K562 (cell line): ENCODE measurements at regions not wholly inside any gene's neighbourhood (a gene's known extent, or its start where the extent isn't known, plus 50 kb on each side); places are given as distances from the start of the nearest gene placed in this dataset.

ENCODE experiments used
- CBFA2T3 ChIP-seq: fragments of 450-650 bp; IDR thresholded peaks from 2 replicates; pipeline ENCODE4 v1.6.1; 2017
- CCAR2 ChIP-seq: fragments of 200-400 bp; formaldehyde crosslinking; IDR thresholded peaks from 2 replicates; pipeline ENCODE4 v1.6.1; 2017; ENCODE audit warnings: mild to moderate bottlenecking, low read depth, low read length
- ELK3 ChIP-seq: fragments of 450-650 bp; formaldehyde crosslinking; IDR thresholded peaks from 2 replicates; pipeline ENCODE4 v1.4.0; 2020; ENCODE audit warnings: mild to moderate bottlenecking
- FIP1L1 ChIP-seq: fragments of 200-400 bp; formaldehyde crosslinking; IDR thresholded peaks from 2 replicates; pipeline ENCODE4 v1.6.1; 2018; ENCODE audit warnings: mild to moderate bottlenecking, low read depth, low read length; ENCODE audit not compliant: poor library complexity, severe bottlenecking
- HDGF ChIP-seq: fragments of 450-650 bp; IDR thresholded peaks from 2 replicates; pipeline ENCODE4 v1.6.1; 2016
- HNRNPUL1 ChIP-seq: fragments of 200-400 bp; formaldehyde crosslinking; IDR thresholded peaks from 2 replicates; pipeline ENCODE4 v1.6.1; 2017; ENCODE audit warnings: low read length
- MTA1 ChIP-seq: fragments of 450-650 bp; IDR thresholded peaks from 2 replicates; pipeline ENCODE4 v1.6.1; 2017; ENCODE audit warnings: borderline replicate concordance
- NCOR1 ChIP-seq: fragments of 450-650 bp; IDR thresholded peaks from 2 replicates; pipeline ENCODE4 v1.6.1; 2016; ENCODE audit warnings: mild to moderate bottlenecking, moderate library complexity
- POLR3G ChIP-seq: IDR thresholded peaks from 2 replicates; pipeline ENCODE4 v1.6.1; 2011; ENCODE audit not compliant: insufficient read length, insufficient replicate concordance; ENCODE audit errors: extremely low read depth
- RREB1 ChIP-seq: fragments of 250-450 bp; sonication (Bioruptor Pico); IDR thresholded peaks from 2 replicates; pipeline ENCODE4 v1.4.0; 2020
- SAFB ChIP-seq: fragments of 200-400 bp; formaldehyde crosslinking; IDR thresholded peaks from 2 replicates; pipeline ENCODE4 v1.6.1; 2017; ENCODE audit warnings: low read depth, low read length, borderline replicate concordance
- ZKSCAN8 ChIP-seq: fragments of 200-800 bp; sonication (Bioruptor generic); IDR thresholded peaks from 2 replicates; pipeline ENCODE4 v1.6.1; 2016; ENCODE audit warnings: missing genetic modification characterization, missing compliant biosample characterization
- ZNF184 ChIP-seq: sonication (generic); formaldehyde crosslinking; IDR thresholded peaks from 2 replicates; pipeline ENCODE4 v1.5.0; 2020; ENCODE audit warnings: missing genetic modification reagents
- ZNF384 ChIP-seq: IDR thresholded peaks from 2 replicates; pipeline ENCODE4 v1.6.1; 2012; ENCODE audit warnings: low read depth, low read length, improper control_type of control experiment
- ZNF408 ChIP-seq: fragments of 250-450 bp; sonication (Bioruptor Pico); IDR thresholded peaks from 2 replicates; pipeline ENCODE4 v1.4.0; 2020; ENCODE audit warnings: low read depth, mild to moderate bottlenecking, moderate library complexity
- ZNF699 ChIP-seq: fragments of 250-450 bp; sonication (Bioruptor Pico); IDR thresholded peaks from 2 replicates; pipeline ENCODE4 v1.8.0; 2021; ENCODE audit warnings: mild to moderate bottlenecking, moderate library complexity; ENCODE audit not compliant: insufficient replicate concordance
- TF ChIP-seq, protein P1 (sequence below): sonication (generic); formaldehyde crosslinking; IDR thresholded peaks from 2 replicates; pipeline ENCODE4 v1.8.1; 2023; ENCODE audit warnings: mild to moderate bottlenecking, missing genetic modification reagents
- TF ChIP-seq, protein P2 (sequence below): conservative IDR thresholded peaks from 2 replicates; pipeline ENCODE4 v1.6.1; 2011; ENCODE audit warnings: low read depth, mild to moderate bottlenecking, low read length; ENCODE audit not compliant: control insufficient read depth

DNA sequence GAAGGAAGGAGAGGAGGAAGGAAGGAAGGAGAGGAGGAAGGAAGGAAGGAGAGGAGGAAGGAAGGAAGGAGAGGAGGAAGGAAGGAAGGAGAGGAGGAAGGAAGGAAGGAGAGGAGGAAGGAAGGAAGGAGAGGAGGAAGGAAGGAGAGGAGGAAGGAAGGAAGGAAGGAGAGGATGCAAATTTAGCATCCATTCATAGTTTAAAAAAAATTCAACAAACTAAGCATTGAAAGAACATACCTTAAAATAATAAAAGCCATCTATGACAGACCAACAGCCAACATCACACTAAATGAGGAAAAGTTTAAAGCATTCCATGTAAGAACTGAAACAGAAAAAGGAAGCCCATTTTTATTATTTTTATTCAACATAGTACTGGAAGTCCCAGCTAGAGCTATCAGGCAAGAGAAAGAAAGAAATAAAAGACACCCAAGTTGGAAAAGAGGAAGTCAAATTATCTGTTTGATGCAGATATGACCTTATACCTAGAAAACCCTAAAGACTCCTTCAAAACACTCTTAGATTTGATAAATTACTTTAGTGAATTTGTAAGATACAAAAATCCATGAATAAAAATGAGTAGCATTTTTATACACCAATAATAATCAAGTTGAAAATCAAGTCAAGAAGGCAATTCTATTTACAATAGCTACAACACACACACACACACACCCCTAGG, 52.2 kb upstream of the FXR1 start (continued):
- TF ChIP-seq RREB1 (CRISPR knock-in tag), result no peak
- TF ChIP-seq POLR3G, result no peak
- TF ChIP-seq ZNF699, result no peak
- no peak for TF ChIP-seq FIP1L1
- TF ChIP-seq ZNF408 (CRISPR knock-in tag), result no peak
- TF ChIP-seq, protein P1, sequence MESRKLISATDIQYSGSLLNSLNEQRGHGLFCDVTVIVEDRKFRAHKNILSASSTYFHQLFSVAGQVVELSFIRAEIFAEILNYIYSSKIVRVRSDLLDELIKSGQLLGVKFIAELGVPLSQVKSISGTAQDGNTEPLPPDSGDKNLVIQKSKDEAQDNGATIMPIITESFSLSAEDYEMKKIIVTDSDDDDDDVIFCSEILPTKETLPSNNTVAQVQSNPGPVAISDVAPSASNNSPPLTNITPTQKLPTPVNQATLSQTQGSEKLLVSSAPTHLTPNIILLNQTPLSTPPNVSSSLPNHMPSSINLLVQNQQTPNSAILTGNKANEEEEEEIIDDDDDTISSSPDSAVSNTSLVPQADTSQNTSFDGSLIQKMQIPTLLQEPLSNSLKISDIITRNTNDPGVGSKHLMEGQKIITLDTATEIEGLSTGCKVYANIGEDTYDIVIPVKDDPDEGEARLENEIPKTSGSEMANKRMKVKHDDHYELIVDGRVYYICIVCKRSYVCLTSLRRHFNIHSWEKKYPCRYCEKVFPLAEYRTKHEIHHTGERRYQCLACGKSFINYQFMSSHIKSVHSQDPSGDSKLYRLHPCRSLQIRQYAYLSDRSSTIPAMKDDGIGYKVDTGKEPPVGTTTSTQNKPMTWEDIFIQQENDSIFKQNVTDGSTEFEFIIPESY (CRISPR knock-in tag), result no peak
- no peak for TF ChIP-seq ZNF384
- TF ChIP-seq ZKSCAN8 (CRISPR knock-in tag), result no peak
- TF ChIP-seq CCAR2, result no peak
- TF ChIP-seq HNRNPUL1, result no peak
- no peak for TF ChIP-seq MTA1
- TF ChIP-seq HDGF, result no peak
- peak; percentile 64 for TF ChIP-seq NCOR1
- no peak for TF ChIP-seq ELK3 (CRISPR knock-in tag)
- no peak for TF ChIP-seq SAFB
- TF ChIP-seq ZNF184 (CRISPR knock-in tag), result no peak
- TF ChIP-seq CBFA2T3, result peak; percentile 72
- TF ChIP-seq, protein P2, sequence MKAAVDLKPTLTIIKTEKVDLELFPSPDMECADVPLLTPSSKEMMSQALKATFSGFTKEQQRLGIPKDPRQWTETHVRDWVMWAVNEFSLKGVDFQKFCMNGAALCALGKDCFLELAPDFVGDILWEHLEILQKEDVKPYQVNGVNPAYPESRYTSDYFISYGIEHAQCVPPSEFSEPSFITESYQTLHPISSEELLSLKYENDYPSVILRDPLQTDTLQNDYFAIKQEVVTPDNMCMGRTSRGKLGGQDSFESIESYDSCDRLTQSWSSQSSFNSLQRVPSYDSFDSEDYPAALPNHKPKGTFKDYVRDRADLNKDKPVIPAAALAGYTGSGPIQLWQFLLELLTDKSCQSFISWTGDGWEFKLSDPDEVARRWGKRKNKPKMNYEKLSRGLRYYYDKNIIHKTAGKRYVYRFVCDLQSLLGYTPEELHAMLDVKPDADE, result no peak
